HT1080 (cell line): ENCODE measurements at regions not wholly inside any gene's neighbourhood (a gene's known extent, or its start where the extent isn't known, plus 50 kb on each side); places are given as distances from the start of the nearest gene placed in this dataset.

Experiments used
- DNase-seq: peaks from one replicate; pipeline ENCODE4 v3.0.0-alpha.2; 2015; ENCODE audit warnings: low read depth

GRCh38 chr5:104184264-104184663 is 621.7 kb upstream of the NUDT12 start:
- no peak for DNase-seq

- DNase-seq = peak; percentile 73
These were observed 616.4 kb upstream of the NUDT12 start for GRCh38 chr5:104178829-104179456.

- no peak for DNase-seq
These were observed 615.5 kb upstream of the NUDT12 start for GRCh38 chr5:104178066-104178465.

GRCh38 chr5:104177651-104178050 is 615.1 kb upstream of the NUDT12 start:
- no peak for DNase-seq

GRCh38 chr5:104172976-104173375 is 610.4 kb upstream of the NUDT12 start:
- DNase-seq = no peak

DNA sequence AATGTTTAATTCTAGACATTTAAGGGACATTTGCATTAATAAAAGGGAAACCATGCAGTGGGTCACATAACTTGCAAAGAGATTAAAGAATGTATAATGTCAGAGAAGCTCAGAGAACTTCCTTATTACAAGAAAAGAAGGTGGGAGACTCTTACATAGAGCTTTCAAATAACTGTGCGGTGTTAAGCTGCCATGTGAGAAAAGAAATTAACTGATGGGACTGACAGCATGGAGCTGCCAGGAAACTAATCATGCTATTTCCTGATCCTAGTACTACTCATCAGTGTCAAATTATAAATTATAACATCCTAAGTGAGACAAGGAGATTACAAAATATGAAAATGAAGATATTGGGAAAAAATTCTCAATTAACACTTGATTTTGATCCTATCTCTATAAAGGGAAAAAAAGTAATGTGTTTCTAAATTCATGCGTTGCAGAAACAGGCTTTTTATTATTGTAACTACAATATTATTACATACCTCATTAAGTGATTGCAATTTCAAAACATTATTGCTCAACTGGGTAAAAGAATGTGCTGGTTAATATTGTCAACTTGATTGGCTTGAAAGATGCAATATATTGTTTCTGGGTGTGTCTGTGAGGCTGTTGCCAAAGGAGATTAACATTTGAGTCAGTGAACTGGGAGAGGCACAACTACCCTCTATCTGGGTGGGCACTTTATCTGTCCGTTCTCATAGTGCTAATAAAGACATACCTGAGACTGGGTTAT is 609.5 kb upstream of the NUDT12 start:
- no peak for DNase-seq

DNA sequence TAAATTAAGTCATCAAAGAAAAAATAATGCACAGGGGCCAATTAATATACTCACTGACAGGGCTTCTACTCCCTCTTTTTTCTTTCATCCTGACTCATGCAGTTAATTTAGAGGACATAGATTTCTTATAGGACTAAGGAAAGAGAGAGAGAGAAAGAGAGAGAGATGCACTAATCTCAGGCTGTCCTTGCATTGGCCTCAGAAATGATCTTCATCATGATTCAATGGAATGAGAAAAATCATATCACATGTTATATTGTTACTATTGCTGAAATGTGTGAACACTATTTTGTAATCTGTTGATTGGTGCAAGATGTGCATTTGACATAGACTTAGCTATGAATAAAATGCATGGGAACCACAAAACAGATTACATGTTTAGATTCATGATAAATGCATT is 608.3 kb upstream of the NUDT12 start:
- peak; percentile 7 for DNase-seq

GRCh38 chr5:104146652-104147051 is 584.1 kb upstream of the NUDT12 start:
- no peak for DNase-seq

GRCh38 chr5:104139840-104140239 is 577.3 kb upstream of the NUDT12 start:
- DNase-seq = no peak

- no peak for DNase-seq
These were observed 567.7 kb upstream of the NUDT12 start for GRCh38 chr5:104130320-104130719.

GRCh38 chr5:104128348-104128747 is 565.8 kb upstream of the NUDT12 start:
- no peak for DNase-seq

- DNase-seq = peak; percentile 6
These were observed 564.4 kb upstream of the NUDT12 start for GRCh38 chr5:104126980-104127379.

- DNase-seq = no peak
These were observed 556.9 kb upstream of the NUDT12 start for GRCh38 chr5:104119529-104119928.

- no peak for DNase-seq
These were observed 549.0 kb upstream of the NUDT12 start for GRCh38 chr5:104111632-104112031.

DNA sequence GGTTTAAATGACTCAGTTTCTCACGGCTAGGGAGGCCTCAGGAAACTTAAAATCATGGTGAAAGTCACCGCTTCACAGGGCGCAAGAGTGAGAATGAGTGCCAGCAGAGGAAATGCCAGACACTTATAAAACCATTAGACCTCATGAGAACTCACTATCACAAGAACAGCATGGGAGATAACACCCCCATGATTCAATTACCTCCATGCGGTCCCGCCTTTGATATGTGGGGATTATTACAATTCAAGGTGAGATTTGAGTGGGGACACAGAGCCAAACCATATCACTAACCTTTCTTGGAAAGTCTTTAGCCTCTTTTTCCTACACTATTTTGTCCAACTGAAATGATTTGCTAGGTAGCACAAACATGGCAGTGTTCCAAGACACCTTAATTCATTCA is 533.9 kb upstream of the NUDT12 start:
- no peak for DNase-seq

DNA sequence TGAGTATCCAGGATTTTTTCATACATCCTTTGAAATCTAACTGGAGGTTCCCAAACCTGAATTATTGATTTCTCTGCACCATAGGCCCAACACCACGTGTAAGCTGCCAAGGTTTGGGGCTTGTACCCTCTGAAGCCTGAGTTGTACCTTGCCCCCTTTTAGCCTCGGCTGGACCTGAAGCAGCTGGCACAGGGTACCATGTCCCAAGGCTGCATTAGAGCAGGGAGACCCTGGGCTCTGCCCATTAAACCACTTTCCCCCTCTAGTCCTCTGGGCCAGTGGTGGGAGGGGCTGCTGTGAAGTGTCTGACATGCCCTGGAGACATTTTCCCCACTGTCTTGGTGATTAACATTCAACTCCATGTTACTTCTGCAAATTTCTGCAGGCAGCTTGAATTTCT is 532.9 kb upstream of the NUDT12 start:
- DNase-seq = no peak

- peak; percentile 82 for DNase-seq
These were observed 526.5 kb upstream of the NUDT12 start for GRCh38 chr5:104088876-104089778.

GRCh38 chr5:104084896-104085295 is 522.3 kb upstream of the NUDT12 start:
- DNase-seq = no peak

DNA sequence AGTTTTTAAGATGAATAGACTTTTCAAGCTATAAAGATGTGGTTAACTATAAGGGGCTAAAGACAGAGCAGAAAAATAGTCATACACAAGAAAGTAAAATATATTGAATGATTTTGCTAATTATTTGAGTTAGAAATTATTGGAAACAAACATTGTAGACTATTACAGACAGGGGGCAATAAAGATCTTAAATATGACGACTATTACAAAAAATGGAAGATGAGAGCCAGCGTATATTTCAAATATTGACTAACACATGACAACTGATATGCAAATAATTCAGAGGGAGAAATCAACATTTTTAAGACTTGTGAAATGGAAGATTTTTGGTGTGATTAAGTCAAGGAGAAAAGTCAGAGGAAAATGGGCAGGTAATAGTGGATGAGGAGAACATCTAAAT is 520.2 kb upstream of the NUDT12 start:
- DNase-seq = no peak

GRCh38 chr5:104081232-104081631 is 518.6 kb upstream of the NUDT12 start:
- DNase-seq = no peak

- no peak for DNase-seq
These were observed 518.1 kb upstream of the NUDT12 start for GRCh38 chr5:104080646-104081175.
